ENCODE measurements at regions not wholly inside any gene's neighbourhood (a gene's known extent, or its start where the extent isn't known, plus 50 kb on each side); places are given as distances from the start of the nearest gene placed in this dataset.

DNA sequence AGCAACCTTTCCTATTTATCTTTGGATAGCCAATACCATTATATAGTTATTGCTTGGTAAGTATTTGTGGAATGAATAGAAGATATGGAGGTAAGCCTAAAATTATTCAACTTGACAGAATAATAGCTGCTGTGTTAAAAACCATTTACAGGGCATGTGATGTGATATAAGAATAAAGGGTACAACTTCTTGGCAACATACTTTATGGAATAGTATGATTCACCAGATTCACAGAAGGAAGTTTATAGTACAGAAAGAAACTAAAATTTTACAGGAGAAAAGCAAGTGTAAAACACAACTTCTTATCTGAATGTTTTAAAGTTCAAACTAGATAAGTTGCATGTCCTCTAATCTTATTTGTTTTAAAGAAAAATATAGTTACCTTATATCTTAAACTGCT, 186.4 kb upstream of the ZRANB2 start:
- in situ Hi-C loops (cut with HindIII; ENCODE audit: low sequenced_read_pairs) = no loop called here

- in situ Hi-C loops (cut with HindIII; ENCODE audit: low sequenced_read_pairs) = no loop called here
These were observed 183.2 kb upstream of the ZRANB2 start for GRCh38 chr1:71264039-71264438.

GRCh38 chr1:71262970-71263369, 182.1 kb upstream of the ZRANB2 start:
- in situ Hi-C loops (cut with HindIII; ENCODE audit: low sequenced_read_pairs) = no loop called here

DNA sequence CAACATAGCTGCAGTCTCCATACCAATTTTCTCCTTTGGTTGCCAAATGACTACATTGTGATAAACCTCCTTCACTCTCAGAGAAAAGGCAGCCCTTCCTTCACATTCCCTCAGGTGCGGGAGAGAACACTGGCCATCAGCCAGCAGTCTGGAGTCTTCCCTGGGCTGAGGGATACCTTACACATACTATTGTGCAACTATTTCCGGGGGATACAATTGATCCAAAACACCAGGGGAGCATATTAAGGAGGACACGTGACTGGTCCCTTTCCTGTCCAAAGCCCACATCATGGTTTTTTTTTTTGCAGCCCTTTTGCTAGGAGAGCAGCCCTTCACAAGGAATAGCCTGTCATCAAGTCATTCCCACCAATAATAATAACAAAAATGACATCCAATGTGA, 172.1 kb upstream of the ZRANB2 start:
- in situ Hi-C loops (cut with HindIII; ENCODE audit: low sequenced_read_pairs) = no loop called here

- in situ Hi-C loops (cut with HindIII; ENCODE audit: low sequenced_read_pairs) = loop anchor here (5.0 kb wide), 1 partner anchor 172 kb away; no protein-coding TSS in a partner anchor
These were observed 164.4 kb upstream of the ZRANB2 start for GRCh38 chr1:71245246-71245645.

GRCh38 chr1:71242239-71242638, 161.4 kb upstream of the ZRANB2 start:
- in situ Hi-C loops (cut with HindIII; ENCODE audit: low sequenced_read_pairs) = no loop called here

DNA sequence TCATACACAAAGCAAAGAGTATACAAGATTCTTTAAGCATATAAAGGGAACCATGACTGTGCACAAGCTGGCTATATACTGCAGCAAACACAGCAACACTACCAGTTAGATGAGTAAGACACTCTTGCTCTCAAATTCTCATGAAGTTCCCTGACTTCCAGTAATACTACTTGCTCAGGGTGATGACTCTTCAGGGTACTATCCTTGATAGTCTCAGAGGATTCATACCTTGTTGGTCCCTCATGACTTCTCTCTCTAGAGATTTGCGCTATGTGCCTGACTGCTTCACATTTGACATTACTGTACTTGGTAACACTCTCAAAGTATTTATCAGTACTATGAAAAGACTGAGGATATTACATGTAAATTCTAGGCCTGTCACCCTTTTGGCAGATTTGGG, 159.8 kb upstream of the ZRANB2 start:
- in situ Hi-C loops (cut with HindIII; ENCODE audit: low sequenced_read_pairs) = no loop called here

- in situ Hi-C loops (cut with HindIII; ENCODE audit: low sequenced_read_pairs) = no loop called here
These were observed 155.7 kb upstream of the ZRANB2 start for GRCh38 chr1:71236503-71236902.

DNA sequence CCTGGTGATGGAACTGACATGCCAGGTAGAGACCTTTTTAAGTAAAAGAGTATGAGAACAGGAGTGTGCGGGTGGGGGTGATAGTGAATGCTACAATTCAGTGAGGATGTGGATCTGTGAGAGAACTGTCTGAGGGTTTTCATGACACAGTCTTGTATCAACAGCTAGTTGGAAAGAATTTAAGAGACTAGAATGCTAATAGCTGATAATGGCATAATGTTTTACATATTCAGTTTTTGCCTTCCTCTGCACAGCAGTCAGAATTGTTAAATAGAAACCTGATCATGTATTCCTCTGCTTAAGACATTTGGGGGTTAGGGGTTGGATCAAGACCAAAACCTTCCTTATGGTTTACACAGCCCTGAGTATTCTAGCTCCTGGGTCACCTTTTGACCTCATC, 152.8 kb upstream of the ZRANB2 start:
- in situ Hi-C loops (cut with HindIII; ENCODE audit: low sequenced_read_pairs) = no loop called here

GRCh38 chr1:71232786-71233185, 152.0 kb upstream of the ZRANB2 start:
- in situ Hi-C loops (cut with HindIII; ENCODE audit: low sequenced_read_pairs) = no loop called here

DNA sequence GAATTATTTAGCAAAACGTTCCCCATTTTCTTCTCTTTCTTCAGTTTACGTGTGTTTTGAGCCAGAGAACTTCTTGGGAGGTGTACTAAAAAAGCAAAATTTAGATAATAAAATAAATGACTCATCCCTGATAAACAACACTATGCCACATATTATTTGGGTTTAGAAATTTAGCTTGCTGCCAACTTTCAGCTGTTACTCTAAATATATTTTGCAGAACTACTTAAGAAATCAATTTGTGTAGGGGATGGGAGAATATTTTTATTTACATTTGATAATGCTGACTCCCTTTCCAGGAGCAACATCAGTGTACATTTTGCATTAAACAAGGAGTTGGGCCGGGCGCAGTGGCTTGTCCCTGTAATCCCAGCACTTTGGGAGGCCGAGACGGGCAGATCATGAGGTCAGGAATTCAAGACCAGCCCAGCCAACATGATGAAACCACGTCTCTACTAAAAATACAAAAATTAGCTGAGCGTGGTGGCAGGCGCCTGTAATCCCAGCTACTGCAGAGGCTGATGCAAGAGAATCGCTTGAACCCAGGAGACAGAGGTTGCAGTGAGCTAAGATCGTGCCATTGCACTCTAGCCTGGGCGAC, 151.4 kb upstream of the ZRANB2 start:
- in situ Hi-C loops (cut with HindIII; ENCODE audit: low sequenced_read_pairs) = no loop called here

DNA sequence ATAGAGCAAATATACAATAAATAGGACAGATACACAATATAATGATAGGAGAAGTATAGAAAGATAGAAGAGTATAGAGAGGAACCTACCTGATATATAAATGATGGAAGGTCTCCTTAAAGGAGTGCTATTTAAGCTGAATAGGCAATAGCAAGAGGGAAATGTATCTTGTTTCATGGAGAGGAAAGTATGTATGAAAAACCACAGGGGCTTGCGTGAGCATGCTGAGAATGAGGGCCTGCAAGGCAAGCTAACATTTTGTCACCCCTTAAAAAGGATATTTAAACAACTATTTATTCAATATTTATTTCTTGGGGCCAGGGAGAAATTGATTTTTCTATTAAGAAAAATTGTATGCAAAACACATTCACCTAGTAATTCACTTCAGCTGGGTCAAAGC, 150.9 kb upstream of the ZRANB2 start:
- in situ Hi-C loops (cut with HindIII; ENCODE audit: low sequenced_read_pairs) = no loop called here

GRCh38 chr1:71228742-71229365, 148.0 kb upstream of the ZRANB2 start:
- in situ Hi-C loops (cut with HindIII; ENCODE audit: low sequenced_read_pairs) = loop anchor here (10.0 kb wide), 1 partner anchor 276 kb away; no protein-coding TSS in a partner anchor

- in situ Hi-C loops (cut with HindIII; ENCODE audit: low sequenced_read_pairs) = loop anchor here (10.0 kb wide), 1 partner anchor 277 kb away; no protein-coding TSS in a partner anchor
These were observed 147.4 kb upstream of the ZRANB2 start for GRCh38 chr1:71228241-71228640.

GRCh38 chr1:71224741-71225377, 144.0 kb upstream of the ZRANB2 start:
- in situ Hi-C loops (cut with HindIII; ENCODE audit: low sequenced_read_pairs) = loop anchor here (10.0 kb wide), 1 partner anchor 280 kb away; no protein-coding TSS in a partner anchor

DNA sequence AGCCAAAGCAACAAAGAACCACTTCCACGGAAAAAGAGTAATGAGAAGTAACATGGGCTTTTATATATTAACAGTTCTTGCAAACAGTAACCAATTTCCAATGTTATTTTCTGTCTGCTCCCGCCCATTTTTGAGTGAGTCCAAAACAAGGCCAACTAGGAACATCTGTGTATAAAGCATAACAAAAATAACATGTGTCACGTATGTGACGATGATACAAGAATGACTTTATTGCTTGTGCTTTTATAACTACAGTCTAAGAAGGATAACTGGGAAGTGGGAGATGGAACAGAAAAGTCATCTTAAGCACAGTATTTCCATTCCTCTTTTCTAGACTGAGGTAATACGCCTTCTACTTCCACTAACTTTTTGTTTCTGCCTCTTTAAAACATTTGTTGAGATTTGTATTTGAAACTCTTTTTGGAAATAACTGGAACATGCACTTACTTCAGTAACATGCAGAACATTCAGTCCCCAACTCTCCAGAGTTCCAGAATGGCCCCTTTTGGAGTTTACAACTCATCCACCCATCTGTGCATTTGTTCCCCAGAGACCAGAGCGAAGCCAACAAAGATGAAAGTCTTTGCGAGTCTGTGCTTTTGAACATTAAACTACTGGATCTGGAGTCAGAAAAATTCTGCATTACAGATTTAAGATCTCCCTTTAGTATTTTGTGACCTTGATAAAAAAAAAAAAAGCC, 143.0 kb upstream of the ZRANB2 start:
- in situ Hi-C loops (cut with HindIII; ENCODE audit: low sequenced_read_pairs) = loop anchor here (10.0 kb wide), 1 partner anchor 281 kb away; no protein-coding TSS in a partner anchor

DNA sequence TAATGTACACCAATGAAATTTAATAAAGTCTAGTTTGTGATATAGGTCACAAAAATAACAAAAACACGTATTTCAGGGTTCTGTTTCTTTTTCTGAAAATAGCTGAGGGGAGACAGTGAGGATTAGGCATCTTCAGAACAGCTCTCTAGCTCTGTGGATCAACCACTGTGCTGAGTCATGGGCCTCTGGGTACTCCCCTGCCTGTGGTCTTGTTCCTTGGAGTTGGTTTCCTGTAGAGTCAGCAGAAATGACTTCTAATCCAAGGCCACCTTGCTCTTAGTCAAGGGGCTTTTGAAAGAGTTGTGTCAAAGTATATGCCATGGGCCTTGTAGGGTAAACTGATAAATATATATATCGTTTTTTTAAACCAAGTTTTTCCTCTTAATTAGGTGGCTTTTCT, 141.8 kb upstream of the ZRANB2 start:
- in situ Hi-C loops (cut with HindIII; ENCODE audit: low sequenced_read_pairs) = loop anchor here (10.0 kb wide), 1 partner anchor 282 kb away; no protein-coding TSS in a partner anchor

- in situ Hi-C loops (cut with HindIII; ENCODE audit: low sequenced_read_pairs) = no loop called here
These were observed 129.9 kb upstream of the ZRANB2 start for GRCh38 chr1:71210718-71211117.

DNA sequence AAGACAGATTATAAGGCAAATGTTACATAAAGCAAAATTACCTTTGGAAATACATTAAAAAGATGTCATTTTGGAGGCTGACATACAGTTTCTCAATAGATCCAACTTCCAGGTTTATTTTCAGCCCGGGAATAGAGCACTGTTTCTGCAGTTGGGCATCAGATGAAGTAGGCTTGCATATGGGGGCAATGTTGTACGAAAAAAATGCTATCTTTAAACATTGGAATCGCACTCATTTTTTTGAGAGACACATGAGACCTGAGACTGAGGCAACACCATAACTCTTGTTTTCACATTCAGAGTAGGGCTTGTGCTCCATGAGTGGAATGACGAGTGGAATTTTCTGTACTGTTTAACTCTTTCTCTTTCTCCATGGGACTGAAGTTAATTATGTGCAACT, 122.4 kb upstream of the ZRANB2 start:
- in situ Hi-C loops (cut with HindIII; ENCODE audit: low sequenced_read_pairs) = no loop called here

DNA sequence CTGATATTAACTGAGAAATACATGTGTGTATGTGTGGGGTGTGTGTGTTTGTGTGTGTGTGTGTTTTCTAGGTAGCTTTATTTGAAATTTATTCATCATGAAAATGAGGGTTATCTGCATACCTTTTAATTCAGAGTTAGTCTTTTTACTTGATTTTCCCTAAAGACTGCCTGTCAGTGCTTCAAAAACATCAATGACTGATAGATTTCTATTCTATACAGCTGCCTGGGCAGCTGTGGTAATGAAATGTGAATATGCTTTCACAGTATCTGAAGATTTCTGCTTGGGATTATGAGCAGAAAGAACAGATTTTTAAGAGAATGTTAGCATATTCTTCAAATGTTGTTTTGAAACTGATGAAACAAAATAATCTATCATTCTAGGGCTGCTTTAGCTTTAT, 119.7 kb upstream of the ZRANB2 start:
- in situ Hi-C loops (cut with HindIII; ENCODE audit: low sequenced_read_pairs) = no loop called here

- in situ Hi-C loops (cut with HindIII; ENCODE audit: low sequenced_read_pairs) = no loop called here
These were observed 115.8 kb upstream of the ZRANB2 start for GRCh38 chr1:71196685-71197084.
